Erythroblast (primary cell): ENCODE measurements at regions not wholly inside any gene's neighbourhood (a gene's known extent, or its start where the extent isn't known, plus 50 kb on each side); places are given as distances from the start of the nearest gene placed in this dataset.

ENCODE experiments used
- DNase-seq, 2 experiments: peaks; one replicate each; lab custom pipeline; 2025; lab: John Stamatoyannopoulos, UW
- GATA1 ChIP-seq: IDR thresholded peaks from 2 replicates; pipeline ENCODE4 v1.6.1; 2011; ENCODE audit warnings: low read depth, mild to moderate bottlenecking, control low read depth, low read length, moderate library complexity
- POLR2A ChIP-seq: IDR thresholded peaks from 2 replicates; pipeline ENCODE4 v1.6.1; 2011; ENCODE audit warnings: mild to moderate bottlenecking, low read length

DNA sequence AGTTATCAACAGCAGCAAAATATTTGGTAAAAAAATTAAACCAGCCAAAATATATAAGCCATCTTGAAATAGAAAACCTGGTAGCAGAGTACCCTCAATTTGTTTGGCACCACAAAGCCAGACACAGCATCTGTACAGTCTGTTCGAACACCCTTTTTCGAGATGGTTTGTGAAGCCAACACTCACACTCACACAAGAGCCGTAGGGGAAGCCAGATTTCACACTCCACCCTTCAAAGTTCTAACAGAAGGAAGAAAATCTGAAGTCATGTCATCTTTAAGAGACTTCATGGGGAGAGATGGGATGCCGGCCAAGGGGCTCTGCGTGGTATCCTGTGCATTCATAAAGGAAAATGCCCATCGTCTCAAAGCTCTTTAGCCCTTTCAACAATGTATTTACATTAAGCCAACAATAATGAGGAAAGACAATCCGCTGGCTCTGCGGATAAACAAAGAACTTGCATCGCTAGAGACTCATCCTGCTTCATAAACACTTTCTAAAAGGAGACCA, 451.5 kb upstream of the CHST9 start:
- TF ChIP-seq GATA1 (no peak), POLR2A (no peak)
- no peak for DNase-seq

DNA sequence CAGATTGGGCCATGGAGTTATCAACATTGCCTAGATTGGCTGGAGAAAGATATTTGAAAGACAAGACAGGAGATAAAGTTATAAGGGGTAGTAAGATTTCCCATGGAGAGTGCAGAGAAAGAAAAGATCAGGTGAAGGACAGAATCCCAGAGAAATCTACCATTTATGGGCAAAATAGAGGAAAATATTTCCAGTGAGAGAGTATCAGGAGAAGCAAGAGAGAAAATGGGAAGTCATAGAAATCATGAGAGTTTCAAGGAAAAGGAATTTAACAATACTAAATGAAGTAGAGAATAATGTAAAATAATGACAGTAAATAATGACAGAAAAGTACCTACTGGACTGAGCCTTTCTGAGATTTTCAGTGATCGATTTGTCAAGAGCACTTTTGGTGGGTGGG, 447.6 kb upstream of the CHST9 start:
- DNase-seq: no peak
- TF ChIP-seq POLR2A (no peak), GATA1 (no peak)

DNA sequence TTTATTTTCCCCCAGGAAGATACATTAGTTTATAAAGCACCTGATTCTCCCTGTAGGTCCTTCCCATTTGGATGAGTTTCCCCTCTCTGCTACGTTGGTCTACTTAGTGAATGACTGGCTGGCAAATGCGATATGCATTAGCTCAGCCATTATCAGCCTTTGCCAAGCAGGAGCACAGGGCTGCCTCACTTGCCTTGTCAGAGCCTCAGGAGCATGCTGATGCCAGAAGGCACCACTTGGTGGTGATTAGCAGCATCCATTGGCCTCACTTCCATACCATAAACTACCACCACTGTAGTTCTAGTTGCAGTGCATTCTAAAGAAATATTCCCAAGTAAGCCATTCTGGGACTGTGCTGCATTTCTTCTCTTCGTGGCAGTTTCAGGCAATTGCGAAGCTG, 442.8 kb upstream of the CHST9 start:
- no peak for DNase-seq
- no peak for TF ChIP-seq POLR2A
- no peak for TF ChIP-seq GATA1

DNA sequence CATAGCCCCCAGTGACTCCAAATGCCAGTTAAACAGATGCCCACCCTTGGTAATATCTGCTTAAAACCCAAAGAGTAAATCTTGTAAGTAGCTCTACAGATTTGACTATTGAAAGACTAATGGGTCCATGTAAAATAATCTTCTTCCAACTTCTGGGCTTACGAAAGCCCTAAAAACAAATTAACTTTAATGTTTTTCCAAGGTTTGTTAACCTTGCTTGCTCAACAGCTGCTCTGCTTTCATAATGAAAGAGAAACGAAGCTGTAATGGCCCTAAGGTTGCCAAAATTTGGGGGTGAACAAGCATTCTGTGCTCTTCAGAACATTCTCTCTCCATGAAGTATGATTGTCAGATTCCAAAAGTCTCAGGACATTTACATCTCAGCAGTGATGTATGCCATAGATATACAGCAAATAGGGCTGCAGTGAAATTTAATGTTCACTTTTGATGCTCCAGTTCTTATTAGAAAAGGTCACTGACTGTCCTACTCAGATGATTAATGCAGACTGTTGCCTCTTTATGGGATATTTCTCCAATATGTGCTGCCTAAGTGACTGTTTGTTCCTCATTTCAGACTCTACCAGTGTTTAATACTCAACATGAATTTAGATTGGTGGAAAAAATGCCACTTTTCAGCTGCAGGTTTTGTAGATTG, 436.3 kb upstream of the CHST9 start:
- TF ChIP-seq GATA1: no peak
- no peak for TF ChIP-seq POLR2A
- DNase-seq: no peak

DNA sequence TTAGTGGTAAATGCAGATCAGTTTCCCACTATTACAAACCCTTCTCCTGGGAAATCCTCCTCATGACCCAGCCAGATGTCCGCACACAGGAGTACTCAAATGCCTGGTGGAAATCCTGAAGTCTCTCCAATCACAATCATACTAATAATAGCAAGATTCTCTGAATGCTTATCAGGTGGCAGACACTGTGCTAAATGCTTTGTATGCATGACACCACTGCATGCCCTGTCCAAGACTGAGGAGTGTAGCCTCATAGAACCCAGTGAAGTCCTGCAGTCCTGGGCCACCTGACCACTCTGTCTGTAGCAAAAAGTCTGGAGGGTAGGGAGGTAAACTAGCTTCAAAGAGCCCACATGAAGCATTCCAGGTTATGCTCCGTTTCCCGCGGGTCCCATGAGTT, 434.8 kb upstream of the CHST9 start:
- DNase-seq: no peak
- TF ChIP-seq GATA1 (no peak), POLR2A (no peak)

DNA sequence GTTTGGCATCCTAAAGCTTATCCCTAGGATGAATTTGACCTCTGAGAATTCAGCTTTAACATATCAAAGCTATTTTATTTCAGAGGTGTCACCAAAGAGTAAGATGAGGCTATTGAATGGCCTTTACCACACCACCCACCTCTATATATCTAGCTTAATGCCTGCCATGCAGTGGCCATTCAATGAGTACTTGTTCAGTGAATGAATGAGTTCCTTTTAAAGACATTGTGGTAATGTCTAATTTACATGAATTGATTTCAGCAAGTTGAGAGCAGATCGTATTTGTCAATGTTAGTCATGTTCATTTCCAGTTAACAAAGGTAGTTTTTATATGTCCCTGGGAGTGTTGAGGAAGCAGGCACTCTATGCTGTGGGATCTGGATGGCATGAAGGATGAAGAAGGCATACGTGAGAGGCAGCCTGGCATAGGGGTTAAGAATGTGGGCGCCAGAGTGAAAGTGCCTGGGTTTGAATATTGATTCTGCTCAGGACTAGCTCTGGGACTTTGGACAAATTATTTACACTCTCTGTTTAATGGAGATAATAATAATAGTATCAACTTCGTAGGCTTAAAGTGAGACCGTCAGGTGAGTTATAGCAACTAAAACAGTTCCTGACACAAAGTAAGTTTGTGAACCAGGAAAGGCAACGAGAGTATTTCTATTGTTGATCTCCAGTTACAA, 434.1 kb upstream of the CHST9 start:
- DNase-seq: no peak
- TF ChIP-seq POLR2A: no peak

DNA sequence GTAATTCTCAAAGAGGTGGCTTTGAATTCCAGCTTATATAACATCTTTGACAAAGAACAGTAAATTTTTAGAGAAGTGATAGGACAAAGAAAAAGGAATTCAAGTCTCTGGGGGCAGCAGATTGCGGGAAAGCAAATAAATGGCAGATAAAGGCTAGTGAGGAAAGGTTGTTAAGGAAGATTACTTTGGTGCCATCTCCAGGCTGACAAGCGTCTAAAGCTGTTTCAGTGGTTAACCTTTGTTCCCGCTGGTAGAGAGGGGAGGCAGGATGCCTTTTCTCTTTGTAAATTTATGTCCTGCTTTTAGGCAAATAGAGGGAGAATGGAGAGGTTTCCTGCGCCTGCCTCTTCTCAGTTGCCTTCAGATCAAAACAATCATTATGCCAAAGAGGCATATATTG, 431.2 kb upstream of the CHST9 start:
- TF ChIP-seq GATA1 (no peak), POLR2A (no peak)
- no peak for DNase-seq

DNA sequence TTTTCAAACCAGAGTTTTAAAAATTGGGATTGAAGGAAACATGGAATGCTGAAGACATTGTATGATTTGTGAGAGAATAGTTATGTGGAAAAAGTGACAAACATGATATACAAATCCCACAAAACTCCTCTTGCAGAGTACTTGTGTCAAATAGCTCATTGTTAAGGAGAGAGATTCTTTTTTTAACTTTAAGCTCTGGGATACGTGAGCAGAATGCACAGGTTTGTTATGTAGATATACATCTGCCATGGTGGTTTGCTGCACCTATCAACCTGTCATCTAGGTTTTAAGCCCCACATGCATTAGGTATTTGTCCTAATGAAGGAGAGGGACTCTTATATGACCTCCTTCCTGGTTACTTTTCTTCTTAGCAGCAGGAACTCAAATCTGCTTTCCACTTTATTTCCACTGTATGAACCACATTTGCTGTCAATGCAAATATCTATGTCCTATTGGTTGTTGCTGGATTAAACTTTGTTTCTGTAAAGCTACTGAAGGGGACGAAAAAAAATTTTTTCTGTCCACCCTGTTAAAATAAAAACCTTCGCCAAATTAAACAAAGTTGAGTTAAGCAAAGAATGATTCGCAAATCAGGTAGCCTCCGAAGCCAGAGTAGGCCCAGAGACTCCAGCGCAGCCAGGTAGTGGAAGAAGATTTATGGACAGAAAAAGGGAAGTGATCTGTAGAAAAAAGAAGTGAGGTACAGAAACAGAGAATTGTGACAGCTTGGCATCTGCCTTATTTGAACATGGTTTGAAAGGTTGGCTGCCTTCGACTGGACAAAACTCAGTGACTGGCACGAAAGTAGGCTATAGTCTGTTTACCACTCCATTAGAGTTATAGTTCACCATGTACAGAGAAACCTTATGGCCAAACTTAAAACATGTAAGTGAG, 430.1 kb upstream of the CHST9 start:
- DNase-seq: no peak

DNA sequence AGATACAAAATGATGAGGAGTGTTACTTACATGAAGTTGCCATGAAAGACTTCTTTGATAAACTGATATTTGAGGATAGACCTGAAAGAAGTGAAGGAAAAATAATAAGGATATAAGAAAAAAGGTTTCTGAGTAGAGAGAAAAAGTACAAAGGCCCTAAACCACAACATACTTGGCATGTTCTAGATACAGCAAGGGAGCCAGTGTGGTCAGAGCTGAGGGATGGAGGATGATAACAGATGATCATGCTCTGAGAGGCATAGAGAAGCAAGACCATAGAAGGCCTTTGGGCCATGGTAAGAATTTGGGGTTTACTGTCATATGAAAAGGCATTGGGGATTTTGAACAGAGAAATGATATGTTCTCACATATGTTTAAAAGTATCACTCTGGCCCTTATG, 424.1 kb upstream of the CHST9 start:
- DNase-seq: no peak
- no peak for TF ChIP-seq GATA1
- no peak for TF ChIP-seq POLR2A

More for the DNA sequence above, 430.1 kb upstream of the CHST9 start:
- TF ChIP-seq POLR2A: no peak
- no peak for TF ChIP-seq GATA1

DNA sequence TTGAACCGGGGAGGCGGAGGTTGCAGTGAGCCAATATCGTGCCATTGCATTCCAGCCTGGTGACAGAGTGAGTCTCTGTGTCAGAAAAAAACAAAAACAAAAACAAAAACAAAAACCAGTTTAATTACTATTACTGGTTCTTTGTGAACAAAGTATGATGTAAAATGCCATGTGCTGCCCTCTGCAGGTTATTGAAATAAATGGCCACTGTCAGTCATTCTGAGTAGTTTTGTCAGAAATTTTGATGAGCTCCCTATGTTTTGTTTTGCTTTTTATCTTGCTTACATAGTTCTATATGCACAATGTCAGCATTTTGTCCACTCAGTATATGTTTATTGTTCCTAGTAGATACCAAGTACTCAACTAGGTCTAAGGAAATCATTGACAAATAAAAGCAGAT, 423.6 kb upstream of the CHST9 start:
- DNase-seq: peak in 1 of 2 experiments; percentile 14
- TF ChIP-seq POLR2A (no peak), GATA1 (no peak)

DNA sequence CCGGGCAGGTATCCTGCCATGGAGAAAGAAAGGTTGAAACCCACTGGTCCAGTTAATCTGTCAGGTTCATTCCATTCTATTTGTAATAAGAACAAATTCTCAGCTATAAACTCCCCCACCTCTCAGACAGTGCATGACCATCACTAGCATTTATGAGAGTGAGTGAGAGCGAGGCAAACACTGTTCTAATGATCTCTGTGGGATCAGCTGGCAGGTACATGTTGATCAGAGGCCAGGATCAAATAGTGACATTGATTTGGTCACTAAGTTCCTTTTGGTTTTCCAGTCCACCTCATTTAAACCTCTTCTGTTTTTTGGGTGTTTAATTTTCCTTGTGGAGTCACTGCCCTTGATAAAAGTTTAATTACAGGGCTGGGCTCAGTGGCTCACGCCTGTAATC, 423.1 kb upstream of the CHST9 start:
- no peak for DNase-seq
- TF ChIP-seq GATA1: no peak
- TF ChIP-seq POLR2A: no peak

DNA sequence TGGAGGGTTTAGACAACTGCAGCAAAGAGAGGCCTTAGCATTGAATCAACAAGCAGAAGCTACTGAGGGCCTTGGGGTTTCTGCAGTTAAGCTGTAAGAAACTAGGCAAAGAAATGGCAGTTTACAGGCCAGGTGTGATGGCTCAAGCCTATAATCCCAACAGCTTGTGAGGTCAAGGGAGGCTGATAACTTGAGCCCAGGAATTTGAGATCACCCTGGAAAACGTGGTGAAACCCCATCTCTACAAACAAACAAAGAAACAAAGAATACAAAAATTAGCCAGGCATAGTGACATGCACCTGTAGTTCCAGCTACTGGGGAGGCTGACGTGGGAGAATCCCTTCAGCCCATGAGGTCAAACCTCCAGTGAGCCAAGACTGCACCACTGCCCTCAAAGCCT, 421.6 kb upstream of the CHST9 start:
- TF ChIP-seq POLR2A: no peak
- no peak for TF ChIP-seq GATA1
- DNase-seq: no peak

DNA sequence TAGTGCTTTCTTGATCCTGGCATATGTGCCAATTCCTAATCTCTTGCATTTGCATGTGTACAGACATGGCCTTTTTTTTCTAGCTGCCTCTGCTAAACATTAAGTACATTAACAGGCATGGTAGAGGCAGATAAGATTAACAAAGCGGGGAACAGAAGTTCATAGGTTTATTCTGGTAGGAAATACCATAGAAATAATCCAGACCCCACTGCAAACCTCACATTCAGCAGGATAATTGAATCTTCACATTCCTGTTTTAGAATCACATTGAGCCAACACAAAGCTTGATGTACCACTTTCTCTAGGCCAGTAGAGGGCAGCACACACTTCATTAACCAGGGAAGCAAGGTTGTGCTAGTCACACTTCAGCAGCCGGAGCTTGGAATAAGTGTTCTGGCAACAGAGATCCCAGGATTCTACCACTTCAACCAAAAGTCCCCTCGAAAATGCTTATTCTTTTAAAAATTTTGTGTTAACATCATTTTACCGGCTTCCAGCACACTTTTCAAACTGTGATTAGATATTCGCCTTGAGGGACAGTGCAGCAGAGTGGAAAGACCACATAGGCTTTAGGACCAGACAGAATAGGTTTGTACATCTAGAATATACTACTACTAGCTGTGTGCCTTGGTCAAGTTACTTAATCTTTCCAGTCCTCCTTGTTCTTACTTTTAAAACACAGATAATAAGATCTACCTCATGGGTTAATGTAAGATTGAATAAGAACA, 420.2 kb upstream of the CHST9 start:
- no peak for TF ChIP-seq GATA1
- TF ChIP-seq POLR2A: no peak
- peak; percentile 54 to 76 for DNase-seq
